GM23338 (cell line): ENCODE measurements at regions not wholly inside any gene's neighbourhood (a gene's known extent, or its start where the extent isn't known, plus 50 kb on each side); places are given as distances from the start of the nearest gene placed in this dataset.

Experiments used
- ATAC-seq: fragments of 200-7000 bp; cut with Tn5 transposase; 3 replicates; pipeline ENCODE4 v1.9.1; 2020
- DNase-seq: peaks from one replicate; pipeline ENCODE4 v3.0.0-alpha.2; 2015; ENCODE audit warnings: low spot score
- H2AFZ ChIP-seq: fragments of 200-600 bp; sonication (generic); 2 replicates; pipeline ENCODE4 v1.8.0; 2016; ENCODE audit warnings: antibody characterized with exemption, mild to moderate bottlenecking, moderate library complexity
- H3F3A ChIP-seq: fragments of 200-600 bp; sonication (generic); replicated peaks from 2 replicates; pipeline ENCODE4 v1.8.0; 2017; ENCODE audit warnings: antibody characterized with exemption, mixed run types, low read depth
- H3K27ac ChIP-seq: fragments of 200-600 bp; sonication (generic); 2 replicates; pipeline ENCODE4 v1.6.1; 2016; ENCODE audit warnings: low read depth
- H3K27me3 ChIP-seq: fragments of 200-600 bp; sonication (generic); 2 replicates; pipeline ENCODE4 v1.8.0; 2016; ENCODE audit warnings: mild to moderate bottlenecking, mixed run types, moderate library complexity; ENCODE audit not compliant: insufficient read depth
- H3K36me3 ChIP-seq: fragments of 200-600 bp; sonication (generic); 2 replicates; pipeline ENCODE4 v1.8.0; 2016; ENCODE audit warnings: mild to moderate bottlenecking; ENCODE audit not compliant: insufficient read depth
- H3K4me1 ChIP-seq: fragments of 200-600 bp; sonication (generic); 2 replicates; pipeline ENCODE4 v1.8.0; 2016; ENCODE audit warnings: mild to moderate bottlenecking, moderate library complexity; ENCODE audit not compliant: insufficient read depth
- H3K4me2 ChIP-seq: fragments of 200-600 bp; sonication (generic); 2 replicates; pipeline ENCODE4 v1.7.1; 2017; ENCODE audit warnings: mixed run types
- H3K4me3 ChIP-seq: fragments of 200-600 bp; sonication (generic); 2 replicates; pipeline ENCODE4 v1.6.1; 2016; ENCODE audit warnings: mixed run types
- H3K79me2 ChIP-seq: fragments of 200-600 bp; sonication (generic); replicated peaks from 2 replicates; pipeline ENCODE4 v1.8.0; 2017; ENCODE audit warnings: mild to moderate bottlenecking; ENCODE audit not compliant: insufficient read depth
- H3K9me2 ChIP-seq: fragments of 200-600 bp; sonication (generic); 2 replicates; pipeline ENCODE4 v1.8.0; 2017; ENCODE audit not compliant: insufficient read depth
- H4K20me1 ChIP-seq: fragments of 200-600 bp; sonication (generic); replicated peaks from 2 replicates; pipeline ENCODE4 v1.8.0; 2017; ENCODE audit warnings: mild to moderate bottlenecking; ENCODE audit not compliant: insufficient read depth
- H3K27ac Mint-ChIP-seq: 2 replicates; pipeline ENCODE4 v1.8.0; 2020; ENCODE audit warnings: inconsistent platforms, mild to moderate bottlenecking, moderate library complexity, mixed read lengths
- H3K27me3 Mint-ChIP-seq: 3 replicates; pipeline ENCODE4 v1.8.0; 2022; ENCODE audit warnings: low read depth, mild to moderate bottlenecking, moderate library complexity, mixed read lengths, inconsistent platforms; ENCODE audit not compliant: insufficient read depth, poor library complexity
- H3K36me3 Mint-ChIP-seq: 3 replicates; pipeline ENCODE4 v1.8.0; 2021; ENCODE audit warnings: low read depth, mild to moderate bottlenecking, inconsistent platforms, moderate library complexity, mixed read lengths
- H3K4me1 Mint-ChIP-seq: 3 replicates; pipeline ENCODE4 v1.8.0; 2020; ENCODE audit warnings: mild to moderate bottlenecking, inconsistent platforms, mixed read lengths
- H3K4me3 Mint-ChIP-seq: 3 replicates; pipeline ENCODE4 v1.8.0; 2021; ENCODE audit warnings: moderate library complexity, mild to moderate bottlenecking, inconsistent platforms, mixed read lengths
- H3K9me3 Mint-ChIP-seq: 3 replicates; pipeline ENCODE4 v1.8.0; 2020; ENCODE audit warnings: moderate library complexity, mild to moderate bottlenecking, inconsistent platforms, mixed read lengths
- EZH2 ChIP-seq: fragments of 200-600 bp; sonication (generic); IDR thresholded peaks from one replicate; pipeline ENCODE4 v1.8.0; 2017; ENCODE audit warnings: antibody characterized with exemption, mild to moderate bottlenecking, low read depth; ENCODE audit not compliant: unreplicated experiment
- EZH2phosphoT487 ChIP-seq: fragments of 200-600 bp; sonication (generic); IDR thresholded peaks from one replicate; pipeline ENCODE4 v1.8.1; 2018; ENCODE audit warnings: antibody characterized with exemption; ENCODE audit not compliant: unreplicated experiment
- NANOG ChIP-seq: IDR thresholded peaks from 2 replicates; pipeline ENCODE4 v1.6.1; 2016; ENCODE audit warnings: antibody characterized with exemption, borderline replicate concordance
- POLR2AphosphoS5 ChIP-seq: IDR thresholded peaks from 2 replicates; pipeline ENCODE4 v1.6.1; 2016; ENCODE audit warnings: antibody characterized with exemption, low read depth
- STAT1 ChIP-seq: IDR thresholded peaks from one replicate; pipeline ENCODE4 v1.6.1; 2016; ENCODE audit warnings: antibody characterized with exemption; ENCODE audit not compliant: unreplicated experiment
- ZNF114 ChIP-seq: fragments of 250-450 bp; sonication (Bioruptor Pico); IDR thresholded peaks from 2 replicates; pipeline ENCODE4 v1.5.0; 2020; ENCODE audit warnings: mild to moderate bottlenecking, moderate library complexity
- TF ChIP-seq, protein P1 (sequence below), 2 experiments: fragments of 200-600 bp in 1 of 2; sonication (generic) in 1 of 2; conservative IDR thresholded peaks; 2 replicates each; pipeline versions ENCODE4 v1.5.1 to v1.6.1; 2016 to 2017; ENCODE audit warnings: antibody characterized with exemption in 2 of 2, low read depth in 2 of 2, mild to moderate bottlenecking in 2 of 2, moderate library complexity in 1 of 2
- TF ChIP-seq, protein P2 (sequence below): fragments of 250-450 bp; sonication (Bioruptor Pico); IDR thresholded peaks from 2 replicates; pipeline ENCODE4 v1.5.0; 2020; ENCODE audit warnings: mild to moderate bottlenecking, moderate library complexity

DNA sequence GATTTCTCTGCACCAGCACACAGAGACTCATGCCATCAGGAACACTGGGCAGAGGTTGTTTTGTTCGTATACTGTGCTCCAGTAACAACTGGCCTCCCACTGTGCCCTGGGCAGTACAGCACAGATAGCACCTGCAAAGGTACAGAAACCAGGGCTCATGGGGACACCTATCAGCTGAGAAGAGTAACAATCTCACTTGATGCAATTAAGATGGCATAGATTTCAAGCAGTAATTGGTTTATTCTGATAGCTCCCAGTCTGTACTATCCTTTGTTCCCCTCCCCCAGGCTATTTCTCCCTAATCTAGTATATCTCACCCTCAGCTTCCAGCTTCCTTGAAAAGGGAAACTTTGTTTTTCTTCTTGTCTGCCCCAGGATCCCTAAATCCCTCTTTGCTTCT, 343.9 kb upstream of the MMADHC start:
- Histone ChIP-seq H4K20me1 (no peaks in the 10 kb centered on the region), H2AFZ (0 out of 2 replicates have a peak overlapping the region, but pooled peaks have one; percentile 44), H3K79me2 (no peaks in the 10 kb centered on the region), H3K27me3 (no peaks in the 10 kb centered on the region), H3K36me3 (no peaks in the 10 kb centered on the region), H3F3A (no peaks in the 10 kb centered on the region), H3K27ac (no peak overlapping the region), H3K9me2 (peaks cover 3% of the 10 kb centered on the region; the same call in 1 of the 2 replicates), H3K4me1 (no peaks in the 10 kb centered on the region), H3K4me3 (no peak overlapping the region), H3K4me2 (no peak overlapping the region)
- DNase-seq: peak; percentile 7
- Mint-ChIP-seq H3K36me3 (no peaks in the 10 kb centered on the region), H3K4me3 (no peak overlapping the region), H3K4me1 (no peaks in the 10 kb centered on the region), H3K27me3 (peaks cover 2% of the 10 kb centered on the region), H3K27ac (no peak overlapping the region), H3K9me3 (no peaks in the 10 kb centered on the region; the same call in 2 of the 3 replicates)
- TF ChIP-seq, protein P1, sequence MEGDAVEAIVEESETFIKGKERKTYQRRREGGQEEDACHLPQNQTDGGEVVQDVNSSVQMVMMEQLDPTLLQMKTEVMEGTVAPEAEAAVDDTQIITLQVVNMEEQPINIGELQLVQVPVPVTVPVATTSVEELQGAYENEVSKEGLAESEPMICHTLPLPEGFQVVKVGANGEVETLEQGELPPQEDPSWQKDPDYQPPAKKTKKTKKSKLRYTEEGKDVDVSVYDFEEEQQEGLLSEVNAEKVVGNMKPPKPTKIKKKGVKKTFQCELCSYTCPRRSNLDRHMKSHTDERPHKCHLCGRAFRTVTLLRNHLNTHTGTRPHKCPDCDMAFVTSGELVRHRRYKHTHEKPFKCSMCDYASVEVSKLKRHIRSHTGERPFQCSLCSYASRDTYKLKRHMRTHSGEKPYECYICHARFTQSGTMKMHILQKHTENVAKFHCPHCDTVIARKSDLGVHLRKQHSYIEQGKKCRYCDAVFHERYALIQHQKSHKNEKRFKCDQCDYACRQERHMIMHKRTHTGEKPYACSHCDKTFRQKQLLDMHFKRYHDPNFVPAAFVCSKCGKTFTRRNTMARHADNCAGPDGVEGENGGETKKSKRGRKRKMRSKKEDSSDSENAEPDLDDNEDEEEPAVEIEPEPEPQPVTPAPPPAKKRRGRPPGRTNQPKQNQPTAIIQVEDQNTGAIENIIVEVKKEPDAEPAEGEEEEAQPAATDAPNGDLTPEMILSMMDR (conservative IDR thresholded peaks at IDR 0.05; ENCODE audit: low read depth in 2 of 2): 0 out of 4 replicates have a peak, but pooled peaks of 1 of the 2 experiments have one; percentile 14
- TF ChIP-seq NANOG: no peak
- peak; percentile 36 for ATAC-seq

DNA sequence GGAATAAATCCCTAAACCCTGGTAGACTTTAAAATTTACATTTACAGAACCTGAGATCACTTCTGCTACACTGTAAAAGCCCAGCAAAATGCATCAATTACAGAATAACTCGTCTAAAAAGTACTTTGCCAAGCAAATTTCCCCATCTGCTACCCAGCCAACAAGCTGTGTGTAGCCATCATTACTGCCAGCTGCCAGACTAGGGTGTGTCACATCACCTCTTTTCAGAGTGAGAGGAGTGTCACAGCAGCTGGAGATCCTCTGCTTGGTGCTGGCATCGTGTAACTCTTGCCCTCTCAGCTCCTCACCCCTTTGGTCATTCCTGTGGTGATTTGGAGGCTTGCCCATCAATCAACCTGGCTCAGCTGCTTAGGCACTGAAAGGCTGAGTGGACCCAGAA, 340.4 kb upstream of the MMADHC start:
- H3K4me1 ChIP-seq: peaks cover 7% of the 10 kb centered on the region
- no peak for TF ChIP-seq POLR2AphosphoS5
- TF ChIP-seq, protein P1 (conservative IDR thresholded peaks at IDR 0.05; ENCODE audit: low read depth in 2 of 2): no peak
- no peak for TF ChIP-seq NANOG
- TF ChIP-seq STAT1: no peak
- no peak for TF ChIP-seq EZH2
- TF ChIP-seq EZH2phosphoT487: no peak
- TF ChIP-seq, protein P2, sequence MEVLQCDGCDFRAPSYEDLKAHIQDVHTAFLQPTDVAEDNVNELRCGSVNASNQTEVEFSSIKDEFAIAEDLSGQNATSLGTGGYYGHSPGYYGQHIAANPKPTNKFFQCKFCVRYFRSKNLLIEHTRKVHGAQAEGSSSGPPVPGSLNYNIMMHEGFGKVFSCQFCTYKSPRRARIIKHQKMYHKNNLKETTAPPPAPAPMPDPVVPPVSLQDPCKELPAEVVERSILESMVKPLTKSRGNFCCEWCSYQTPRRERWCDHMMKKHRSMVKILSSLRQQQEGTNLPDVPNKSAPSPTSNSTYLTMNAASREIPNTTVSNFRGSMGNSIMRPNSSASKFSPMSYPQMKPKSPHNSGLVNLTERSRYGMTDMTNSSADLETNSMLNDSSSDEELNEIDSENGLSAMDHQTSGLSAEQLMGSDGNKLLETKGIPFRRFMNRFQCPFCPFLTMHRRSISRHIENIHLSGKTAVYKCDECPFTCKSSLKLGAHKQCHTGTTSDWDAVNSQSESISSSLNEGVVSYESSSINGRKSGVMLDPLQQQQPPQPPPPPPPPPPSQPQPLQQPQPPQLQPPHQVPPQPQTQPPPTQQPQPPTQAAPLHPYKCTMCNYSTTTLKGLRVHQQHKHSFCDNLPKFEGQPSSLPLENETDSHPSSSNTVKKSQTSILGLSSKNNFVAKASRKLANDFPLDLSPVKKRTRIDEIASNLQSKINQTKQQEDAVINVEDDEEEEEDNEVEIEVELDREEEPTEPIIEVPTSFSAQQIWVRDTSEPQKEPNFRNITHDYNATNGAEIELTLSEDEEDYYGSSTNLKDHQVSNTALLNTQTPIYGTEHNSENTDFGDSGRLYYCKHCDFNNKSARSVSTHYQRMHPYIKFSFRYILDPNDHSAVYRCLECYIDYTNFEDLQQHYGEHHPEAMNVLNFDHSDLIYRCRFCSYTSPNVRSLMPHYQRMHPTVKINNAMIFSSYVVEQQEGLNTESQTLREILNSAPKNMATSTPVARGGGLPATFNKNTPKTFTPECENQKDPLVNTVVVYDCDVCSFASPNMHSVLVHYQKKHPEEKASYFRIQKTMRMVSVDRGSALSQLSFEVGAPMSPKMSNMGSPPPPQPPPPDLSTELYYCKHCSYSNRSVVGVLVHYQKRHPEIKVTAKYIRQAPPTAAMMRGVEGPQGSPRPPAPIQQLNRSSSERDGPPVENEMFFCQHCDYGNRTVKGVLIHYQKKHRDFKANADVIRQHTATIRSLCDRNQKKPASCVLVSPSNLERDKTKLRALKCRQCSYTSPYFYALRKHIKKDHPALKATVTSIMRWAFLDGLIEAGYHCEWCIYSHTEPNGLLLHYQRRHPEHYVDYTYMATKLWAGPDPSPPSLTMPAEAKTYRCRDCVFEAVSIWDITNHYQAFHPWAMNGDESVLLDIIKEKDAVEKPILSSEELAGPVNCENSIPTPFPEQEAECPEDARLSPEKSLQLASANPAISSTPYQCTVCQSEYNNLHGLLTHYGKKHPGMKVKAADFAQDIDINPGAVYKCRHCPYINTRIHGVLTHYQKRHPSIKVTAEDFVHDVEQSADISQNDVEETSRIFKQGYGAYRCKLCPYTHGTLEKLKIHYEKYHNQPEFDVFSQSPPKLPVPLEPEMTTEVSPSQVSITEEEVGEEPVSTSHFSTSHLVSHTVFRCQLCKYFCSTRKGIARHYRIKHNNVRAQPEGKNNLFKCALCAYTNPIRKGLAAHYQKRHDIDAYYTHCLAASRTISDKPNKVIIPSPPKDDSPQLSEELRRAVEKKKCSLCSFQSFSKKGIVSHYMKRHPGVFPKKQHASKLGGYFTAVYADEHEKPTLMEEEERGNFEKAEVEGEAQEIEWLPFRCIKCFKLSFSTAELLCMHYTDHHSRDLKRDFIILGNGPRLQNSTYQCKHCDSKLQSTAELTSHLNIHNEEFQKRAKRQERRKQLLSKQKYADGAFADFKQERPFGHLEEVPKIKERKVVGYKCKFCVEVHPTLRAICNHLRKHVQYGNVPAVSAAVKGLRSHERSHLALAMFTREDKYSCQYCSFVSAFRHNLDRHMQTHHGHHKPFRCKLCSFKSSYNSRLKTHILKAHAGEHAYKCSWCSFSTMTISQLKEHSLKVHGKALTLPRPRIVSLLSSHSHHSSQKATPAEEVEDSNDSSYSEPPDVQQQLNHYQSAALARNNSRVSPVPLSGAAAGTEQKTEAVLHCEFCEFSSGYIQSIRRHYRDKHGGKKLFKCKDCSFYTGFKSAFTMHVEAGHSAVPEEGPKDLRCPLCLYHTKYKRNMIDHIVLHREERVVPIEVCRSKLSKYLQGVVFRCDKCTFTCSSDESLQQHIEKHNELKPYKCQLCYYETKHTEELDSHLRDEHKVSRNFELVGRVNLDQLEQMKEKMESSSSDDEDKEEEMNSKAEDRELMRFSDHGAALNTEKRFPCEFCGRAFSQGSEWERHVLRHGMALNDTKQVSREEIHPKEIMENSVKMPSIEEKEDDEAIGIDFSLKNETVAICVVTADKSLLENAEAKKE: no peak
- no peak for TF ChIP-seq ZNF114 (CRISPR knock-in tag)
- Mint-ChIP-seq H3K4me3 (no peak overlapping the region), H3K36me3 (no peaks in the 10 kb centered on the region), H3K4me1 (peaks cover 8% of the 10 kb centered on the region; the same call in 2 of the 3 replicates), H3K27me3 (no peaks in the 10 kb centered on the region), H3K9me3 (no peaks in the 10 kb centered on the region), H3K27ac (no peak overlapping the region)
- no peaks in the 10 kb centered on the region for H3K27me3 ChIP-seq
- DNase-seq: no peak
- H3K27ac ChIP-seq: no peak overlapping the region
- no peak overlapping the region for H3K4me2 ChIP-seq
- H2AFZ ChIP-seq: no peak overlapping the region
- no peak for ATAC-seq
- no peak overlapping the region for H3K4me3 ChIP-seq
- H4K20me1 ChIP-seq: no peaks in the 10 kb centered on the region
- no peaks in the 10 kb centered on the region for H3F3A ChIP-seq
- H3K79me2 ChIP-seq: no peaks in the 10 kb centered on the region
- peaks cover 3% of the 10 kb centered on the region; the same call in 1 of the 2 replicates for H3K9me2 ChIP-seq
- no peaks in the 10 kb centered on the region for H3K36me3 ChIP-seq
